Uterus (tissue), 2 donors: ENCODE measurements at regions not wholly inside any gene's neighbourhood (a gene's known extent, or its start where the extent isn't known, plus 50 kb on each side); places are given as distances from the start of the nearest gene placed in this dataset.

Experiments used
- CTCF ChIP-seq, 4 experiments: fragments of 200-600 bp in 2 of 4; fragments of 450-650 bp in 2 of 4; sonication (generic) in 2 of 4; IDR thresholded peaks; one replicate each; pipeline ENCODE4 v1.5.1; 2016 to 2019; ENCODE audit warnings: antibody characterized with exemption in 4 of 4, mild to moderate bottlenecking in 2 of 4, moderate library complexity in 1 of 4
- POLR2A ChIP-seq, 2 donors: fragments of 450-650 bp; IDR thresholded peaks; one replicate each; pipeline ENCODE4 v1.6.1; 2016; ENCODE audit warnings: antibody characterized with exemption in 2 of 2, mild to moderate bottlenecking in 1 of 2, moderate library complexity in 1 of 2

GRCh38 chrX:13955095-13955647 is 74.5 kb downstream of the GEMIN8 start:
- TF ChIP-seq CTCF (IDR thresholded peaks at IDR 0.05) = no peak
- TF ChIP-seq POLR2A (IDR thresholded peaks at IDR 0.05) = no peak
